COR-L47 (cell line): ENCODE measurements at regions not wholly inside any gene's neighbourhood (a gene's known extent, or its start where the extent isn't known, plus 50 kb on each side); places are given as distances from the start of the nearest gene placed in this dataset.

Experiments
- DNase-seq: peaks from one replicate; lab custom pipeline; 2025; lab: John Stamatoyannopoulos, UW

DNA sequence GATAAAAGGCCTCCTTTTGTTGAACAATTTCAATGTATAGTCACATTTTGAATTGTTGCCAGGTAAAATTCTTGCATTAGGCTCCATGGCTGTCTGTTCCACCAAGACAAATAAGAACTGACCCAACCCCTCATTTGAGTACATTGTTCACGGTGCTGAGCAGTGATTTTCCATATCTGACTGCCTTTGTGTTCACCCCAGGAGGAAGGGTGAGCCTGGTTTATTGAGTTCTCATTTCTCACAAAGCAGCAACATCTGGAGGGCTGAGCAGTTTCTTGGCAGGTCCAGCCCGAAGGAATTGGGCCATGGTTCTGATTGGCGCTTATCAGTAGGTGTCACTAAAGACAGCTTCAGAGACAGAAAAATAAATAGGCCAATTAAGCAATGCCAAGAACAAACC, 149.1 kb downstream of the BMP4 start:
- no peak for DNase-seq

DNA sequence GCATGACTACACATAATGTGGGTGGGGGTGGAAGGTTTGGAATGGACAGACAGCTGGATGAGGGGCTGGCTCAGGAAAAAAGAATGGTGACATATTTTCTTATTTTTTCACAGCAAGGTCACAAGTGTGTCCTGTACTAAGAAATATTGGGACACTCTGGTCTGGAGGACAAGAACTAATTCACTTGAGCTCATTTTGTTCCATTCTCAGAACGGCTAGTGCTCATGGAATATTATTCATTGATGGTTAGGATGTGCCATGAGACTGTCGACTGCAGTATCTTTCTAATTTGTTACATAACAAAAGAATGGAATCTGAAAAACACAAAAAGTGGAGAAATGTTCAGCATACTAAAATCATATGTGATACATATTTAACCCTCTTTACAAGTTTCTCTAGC, 149.5 kb downstream of the BMP4 start:
- no peak for DNase-seq

GRCh38 chr14:53796734-53797133, 159.9 kb downstream of the BMP4 start:
- no peak for DNase-seq

DNA sequence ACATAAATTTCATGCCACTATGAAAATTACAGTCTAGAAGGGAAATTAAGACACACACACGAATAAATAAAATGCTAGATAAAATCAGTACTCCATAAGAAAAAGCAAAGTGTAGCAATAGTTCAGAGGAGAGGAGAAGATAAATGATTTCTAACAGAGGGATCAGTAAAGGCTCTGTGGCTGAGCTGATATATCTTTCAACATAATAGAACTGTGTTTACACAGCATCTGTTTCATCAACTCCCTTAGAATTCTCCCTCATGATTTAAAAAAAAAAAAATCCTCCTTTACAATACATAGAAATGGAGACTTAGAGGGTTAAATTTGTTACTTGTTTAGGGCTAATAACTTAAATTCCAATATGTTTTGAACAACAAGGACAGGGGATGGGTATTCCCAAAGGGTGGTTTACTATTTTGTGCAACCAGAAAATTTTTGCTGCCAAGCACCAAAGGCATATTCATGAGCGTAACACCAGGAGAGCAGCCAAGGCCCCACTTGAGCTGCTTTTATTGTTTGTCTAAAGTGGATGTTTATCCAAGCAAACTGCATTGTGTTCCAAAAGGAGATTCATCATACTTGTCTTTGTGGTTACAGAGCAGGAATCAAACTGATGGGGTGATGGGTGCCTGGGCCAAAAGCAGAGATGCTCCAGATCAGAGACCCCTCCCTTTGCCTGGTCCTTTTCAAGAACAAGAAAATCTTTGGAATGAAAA, 162.7 kb downstream of the BMP4 start:
- DNase-seq = peak; percentile 41

DNA sequence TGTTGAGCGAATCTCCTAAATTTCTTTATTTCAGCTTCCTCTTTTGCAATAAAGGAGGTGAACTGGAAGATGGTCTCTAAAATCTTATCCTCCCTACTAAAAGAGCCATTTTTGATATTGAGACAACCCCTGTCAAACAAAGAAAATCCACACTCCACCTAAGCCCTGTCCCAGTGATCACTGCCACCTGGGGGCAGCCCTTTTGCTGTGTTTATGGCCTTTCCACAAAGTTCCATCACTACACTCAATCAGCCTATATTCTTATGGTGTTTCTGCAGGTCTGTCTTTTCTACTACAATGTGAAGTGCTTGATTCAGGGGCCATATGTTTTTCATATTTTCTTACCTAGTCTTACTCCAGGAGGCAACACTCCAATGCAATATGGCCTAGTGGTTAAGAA, 163.7 kb downstream of the BMP4 start:
- no peak for DNase-seq

DNA sequence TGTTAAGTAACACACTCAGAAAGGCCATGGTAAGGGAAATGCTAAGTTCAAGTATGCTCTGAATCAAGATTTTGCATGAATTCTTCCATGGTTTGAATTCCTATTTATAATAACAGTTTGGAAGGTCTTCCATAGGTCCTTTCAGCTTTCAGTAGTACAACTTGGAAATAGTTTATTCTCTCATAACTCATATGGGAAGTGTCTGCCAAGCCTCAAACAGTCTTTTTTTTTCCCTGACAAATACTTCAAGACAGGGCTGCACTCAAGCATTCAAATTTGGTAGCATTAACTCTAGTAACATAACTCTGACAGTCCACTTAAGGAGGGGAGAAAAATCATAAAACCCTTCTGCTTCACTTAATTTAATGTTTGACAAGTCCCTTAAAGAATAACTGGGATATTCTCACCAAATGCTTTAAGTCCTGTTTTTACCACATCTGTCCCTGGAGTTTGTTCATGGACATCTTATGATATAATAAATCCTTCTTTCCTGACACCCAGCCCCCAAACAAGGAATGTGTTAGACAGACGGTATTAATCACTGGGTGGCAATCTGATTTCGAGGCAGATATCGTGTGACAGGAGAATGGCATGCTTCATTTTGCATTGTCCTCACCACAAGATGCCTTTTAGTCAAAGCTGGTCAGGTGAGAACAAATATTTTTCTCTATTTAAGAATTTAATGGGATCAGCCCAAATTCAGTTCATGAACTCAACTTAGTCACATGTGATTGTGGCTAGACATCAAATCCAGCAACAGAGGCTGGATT, 165.7 kb downstream of the BMP4 start:
- DNase-seq = no peak

DNA sequence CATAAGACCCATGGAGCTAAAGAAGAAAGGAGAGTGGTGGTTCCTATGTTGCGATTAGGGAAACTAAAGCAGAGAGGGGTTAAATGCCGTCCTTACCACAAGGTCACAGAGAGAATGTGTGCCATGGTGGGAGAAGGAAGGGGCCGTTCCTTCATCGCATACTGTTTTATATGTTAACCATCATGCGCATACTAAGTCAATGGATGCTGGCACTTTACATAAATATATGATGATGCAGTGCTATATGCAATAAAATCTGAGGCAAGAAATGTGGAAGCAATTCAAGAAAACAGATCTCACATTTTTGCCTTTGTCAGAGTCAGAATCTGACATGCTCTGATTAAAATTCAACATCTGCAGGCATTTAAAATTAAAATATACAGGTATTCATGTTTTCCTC, 168.1 kb downstream of the BMP4 start:
- no peak for DNase-seq

GRCh38 chr14:53786045-53786444, 170.6 kb downstream of the BMP4 start:
- DNase-seq = no peak

DNA sequence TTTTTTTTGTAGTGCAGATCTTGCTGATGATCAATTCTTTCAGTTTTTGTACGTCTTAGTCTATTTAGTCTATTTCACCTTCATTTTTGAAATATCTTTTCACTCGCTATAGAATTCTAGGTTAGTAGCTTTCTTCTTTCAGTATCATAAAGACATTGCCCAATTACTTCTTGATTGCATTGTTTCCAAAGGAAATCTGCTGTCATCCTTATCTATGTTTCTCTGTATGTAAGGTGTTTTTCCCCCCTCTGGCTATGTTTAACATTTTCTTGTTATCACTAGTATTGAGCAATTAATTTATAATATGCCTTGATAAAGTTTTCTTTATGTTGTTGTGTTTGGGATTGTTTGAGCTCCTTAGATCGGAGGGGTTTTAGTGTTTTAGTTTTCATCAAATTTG, 171.9 kb downstream of the BMP4 start:
- no peak for DNase-seq

DNA sequence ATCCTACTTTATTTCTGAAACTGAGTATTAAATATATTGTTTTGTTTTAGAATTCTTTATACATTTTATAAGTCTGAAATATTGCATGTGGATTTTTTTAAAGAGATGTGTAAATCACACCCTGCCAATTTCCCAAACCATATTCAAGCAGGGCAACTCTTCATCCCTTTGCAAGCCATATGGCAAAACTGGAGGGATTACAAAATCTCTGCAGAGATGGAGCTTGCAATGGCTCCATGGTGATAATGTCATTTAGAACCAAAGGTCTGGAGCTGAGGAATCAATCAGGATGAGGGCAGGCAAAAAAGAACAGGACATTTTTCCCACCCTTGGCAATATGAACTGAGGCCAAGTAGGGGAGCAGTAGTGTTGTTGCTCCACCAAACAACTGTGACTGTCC, 173.4 kb downstream of the BMP4 start:
- no peak for DNase-seq

DNA sequence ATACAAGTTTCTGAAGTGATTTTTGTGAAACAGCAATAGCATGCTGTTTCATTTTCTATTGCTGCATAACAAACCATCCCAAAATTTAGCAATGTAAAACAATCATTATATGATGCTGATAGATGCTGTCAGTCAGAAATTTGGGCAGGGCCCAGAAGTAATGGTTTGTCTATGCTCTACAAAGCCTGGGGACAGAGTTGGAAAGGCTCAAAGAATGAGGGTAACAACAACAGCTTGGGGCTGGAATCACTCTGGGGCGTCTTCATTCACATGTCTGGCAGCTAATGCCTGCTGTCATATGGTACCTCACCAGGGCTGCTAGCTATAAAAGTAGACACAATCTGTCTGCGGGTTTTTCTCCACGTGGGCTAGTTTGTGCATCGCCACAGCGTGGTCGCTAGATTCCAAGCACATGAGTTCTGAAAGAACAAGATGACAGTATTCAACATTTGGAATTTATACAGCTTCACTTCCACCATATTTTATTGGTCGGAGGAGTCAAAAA, 176.5 kb downstream of the BMP4 start:
- no peak for DNase-seq

GRCh38 chr14:53779301-53779700, 177.3 kb downstream of the BMP4 start:
- DNase-seq = no peak

DNA sequence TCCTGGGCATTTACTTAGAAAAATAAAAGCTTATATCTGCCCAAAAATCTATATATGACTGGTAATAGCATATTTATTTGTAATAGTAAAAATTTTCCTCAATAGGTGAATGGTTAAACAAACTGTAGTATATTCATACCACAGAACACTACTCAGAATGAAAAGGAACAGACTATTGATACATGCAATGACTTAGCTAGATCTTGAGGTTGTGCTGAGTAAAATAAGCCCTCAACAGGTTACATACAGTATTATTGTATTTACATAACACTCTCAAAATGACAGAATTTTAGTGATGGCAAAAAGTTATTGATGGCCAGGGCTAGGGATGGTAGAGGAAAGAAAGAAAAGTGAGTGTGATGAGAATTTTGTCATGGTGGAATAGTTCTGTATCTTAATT, 178.4 kb downstream of the BMP4 start:
- DNase-seq = no peak

GRCh38 chr14:53772936-53773335, 183.7 kb downstream of the BMP4 start:
- DNase-seq = no peak

GRCh38 chr14:53767566-53767965, 189.1 kb downstream of the BMP4 start:
- no peak for DNase-seq

- DNase-seq = no peak
Observed at GRCh38 chr14:53766601-53767000, 190.0 kb downstream of the BMP4 start.

DNA sequence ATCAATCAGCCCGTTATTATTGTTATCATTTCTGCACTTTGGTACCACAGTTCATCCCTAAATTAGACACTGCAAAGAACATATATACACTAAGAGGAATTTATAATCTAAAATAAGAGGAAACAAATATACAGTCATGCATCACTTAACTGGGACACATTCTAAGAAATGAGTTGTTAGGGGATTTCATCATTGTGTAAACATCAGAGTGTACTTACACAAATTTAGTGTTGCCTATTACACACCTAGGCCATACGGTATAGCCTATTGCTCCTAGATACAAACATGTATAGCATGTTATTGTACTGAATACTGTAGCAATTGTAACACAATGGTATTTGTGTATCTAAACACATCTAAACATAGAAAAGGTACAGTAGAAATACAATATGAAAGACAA, 190.5 kb downstream of the BMP4 start:
- DNase-seq = no peak

- DNase-seq = no peak
Observed at GRCh38 chr14:53764846-53765245, 191.8 kb downstream of the BMP4 start.

- DNase-seq = no peak
Observed at GRCh38 chr14:53758141-53758540, 198.5 kb downstream of the BMP4 start.

- DNase-seq = no peak
Observed at GRCh38 chr14:53757732-53758131, 198.9 kb downstream of the BMP4 start.

- DNase-seq = no peak
Observed at GRCh38 chr14:53751650-53752049, 205.0 kb downstream of the BMP4 start.

DNA sequence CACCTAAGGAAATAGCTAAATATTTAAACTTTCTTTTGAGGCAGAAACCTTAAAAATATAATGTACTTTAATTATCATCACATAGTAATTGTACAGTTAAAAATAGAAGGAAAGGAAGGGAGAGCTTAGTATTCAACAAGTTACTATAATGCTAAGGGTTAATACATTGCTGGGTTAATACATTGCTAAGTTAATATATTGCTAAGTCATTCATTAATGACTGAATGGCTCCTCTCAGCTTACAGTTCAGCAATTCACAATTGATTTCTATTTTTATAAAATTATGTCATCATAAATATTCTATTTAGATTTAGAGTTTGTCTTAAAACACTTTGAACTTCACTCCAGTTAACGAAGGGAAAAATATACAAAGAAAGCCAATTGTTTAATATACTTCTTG, 207.9 kb downstream of the BMP4 start:
- DNase-seq = no peak

GRCh38 chr14:53744857-53745256, 211.8 kb downstream of the BMP4 start:
- DNase-seq = no peak

DNA sequence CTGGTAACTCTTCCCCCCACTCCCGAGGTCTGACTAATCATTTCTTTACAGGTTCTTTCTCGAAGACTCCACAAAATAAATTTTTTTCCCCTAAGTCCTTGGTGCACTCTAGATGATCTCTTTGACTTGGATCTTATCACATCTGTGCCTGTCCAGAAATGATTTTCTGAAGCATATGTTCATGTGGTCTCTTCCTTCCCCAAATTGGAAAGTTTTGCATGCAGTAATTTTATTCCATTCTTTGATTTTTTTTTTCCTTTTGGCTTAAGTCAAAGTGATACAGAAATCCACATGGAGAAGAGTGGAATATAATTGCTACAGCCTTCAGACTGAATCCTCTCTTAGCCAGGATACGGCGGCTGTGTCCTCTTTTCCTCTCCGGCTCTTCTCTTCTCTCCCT, 213.3 kb downstream of the BMP4 start:
- DNase-seq = no peak
